HepG2 (cell line): ENCODE measurements at regions not wholly inside any gene's neighbourhood (a gene's known extent, or its start where the extent isn't known, plus 50 kb on each side); places are given as distances from the start of the nearest gene placed in this dataset.

Experiments
- ATAC-seq: fragments of 200-7000 bp; cut with Tn5 transposase; 3 replicates; pipeline ENCODE4 v1.9.1; 2020; ENCODE audit warnings: mild to moderate bottlenecking, moderate library complexity
- BruUV-seq: library from RNA; stranded (reverse); fragments of 400-500 nt; replicated peaks from 2 replicates; lab custom pipeline; 2021; lab: Mats Ljungman, UMichigan
- CTCF ChIA-PET: fragments of 300-600 bp; formaldehyde crosslinking; extraction: SDS; loops from one replicate; lab custom pipeline; 2021; ENCODE audit warnings: low total read pairs, inconsistent platforms, low intra/inter-chr PET ratio; lab: Yijun Ruan, JAX
- POLR2A ChIA-PET: fragments of 350-600 bp; sonication (Branson Sonifier 250); formaldehyde crosslinking; loops from one replicate; lab custom pipeline; 2020; ENCODE audit warnings: antibody characterized with exemption, inconsistent platforms; lab: Yijun Ruan, JAX
- DNase-seq: peaks from one replicate; pipeline ENCODE4 v3.0.0-alpha.2; 2015; ENCODE audit warnings: low spot score
- FAIRE-seq: peaks from 3 replicates; lab custom pipeline; 2011; peaks lifted over from hg19 to GRCh38; lab: Jason Lieb, UNC
- H2AFZ ChIP-seq: one replicate; pipeline ENCODE4 v1.6.1; 2011; ENCODE audit warnings: low read length, inconsistent platforms
- H3K27ac ChIP-seq: fragments of 300-600 bp; 3 replicates; pipeline ENCODE4 v1.8.0; 2011; ENCODE audit warnings: mixed run types, mild to moderate bottlenecking, mixed read lengths, low read length, inconsistent platforms; ENCODE audit not compliant: insufficient read depth; ENCODE audit errors: extremely low read length
- H3K27me3 ChIP-seq, 2 experiments: fragments of 200-600 bp in 1 of 2; 2 replicates in 1 of 2; 3 replicates in 1 of 2; pipeline versions ENCODE4 v1.6.0 to v1.8.0; 2011; ENCODE audit warnings: low read length in 2 of 2, mild to moderate bottlenecking in 2 of 2, moderate library complexity in 2 of 2, inconsistent platforms in 1 of 2; ENCODE audit not compliant: insufficient read depth in 2 of 2, control insufficient read depth in 1 of 2
- H3K36me3 ChIP-seq, 2 experiments: fragments of 200-600 bp in 1 of 2; replicated peaks in 1 of 2; 2 replicates in 1 of 2; 3 replicates in 1 of 2; pipeline versions ENCODE4 v1.5.1 to v1.8.0; 2011; ENCODE audit warnings: low read length in 2 of 2, inconsistent platforms in 1 of 2; ENCODE audit not compliant: insufficient read depth in 2 of 2, control insufficient read depth in 1 of 2
- H3K4me1 ChIP-seq: 2 replicates; pipeline ENCODE4 v1.5.1; 2012; ENCODE audit warnings: low read length, inconsistent platforms; ENCODE audit not compliant: insufficient read depth
- H3K4me2 ChIP-seq: 2 replicates; pipeline ENCODE4 v1.6.0; 2011; ENCODE audit warnings: low read depth, low read length, inconsistent platforms
- H3K4me3 ChIP-seq, 3 experiments: fragments of 200-600 bp in 1 of 3; sonication (generic), shearing (Covaris generic) in 1 of 3; replicated peaks in 1 of 3; 2 replicates each; pipeline ENCODE4 v1.5.1; 2011 to 2016; ENCODE audit warnings: low read length in 3 of 3, inconsistent platforms in 2 of 3, low read depth in 2 of 3, mild to moderate bottlenecking in 2 of 3, control low read depth in 1 of 3, mixed read lengths in 1 of 3; ENCODE audit not compliant: insufficient read depth in 1 of 3
- H3K79me2 ChIP-seq: one replicate; pipeline ENCODE4 v1.6.1; 2011; ENCODE audit warnings: low read length, inconsistent platforms; ENCODE audit not compliant: insufficient read depth
- H3K9ac ChIP-seq: 2 replicates; pipeline ENCODE4 v1.6.0; 2011; ENCODE audit warnings: mild to moderate bottlenecking, low read depth, low read length, inconsistent platforms; ENCODE audit not compliant: insufficient read depth
- H3K9me3 ChIP-seq: 2 replicates; pipeline ENCODE4 v1.5.1; 2012; ENCODE audit warnings: mild to moderate bottlenecking, low read length
- H4K20me1 ChIP-seq: 2 replicates; pipeline ENCODE4 v1.6.0; 2011; ENCODE audit warnings: inconsistent platforms, mild to moderate bottlenecking, low read length, moderate library complexity; ENCODE audit not compliant: insufficient read depth
- CCAR2 ChIP-seq: fragments of 200-400 bp; formaldehyde crosslinking; optimal IDR thresholded peaks from 2 replicates; pipeline ENCODE3; 2018; ENCODE audit warnings: low read depth, mild to moderate bottlenecking, low read length, moderate library complexity
- FOXO1 ChIP-seq: sonication (generic); formaldehyde crosslinking; IDR thresholded peaks from 2 replicates; pipeline ENCODE4 v1.4.0; 2020; ENCODE audit warnings: missing genetic modification reagents
- GATA4 ChIP-seq: sonication (generic); IDR thresholded peaks from 2 replicates; pipeline ENCODE4 v1.6.1; 2016; ENCODE audit warnings: antibody characterized with exemption, low read depth, borderline replicate concordance
- MNT ChIP-seq: fragments of 450-650 bp; IDR thresholded peaks from 2 replicates; pipeline ENCODE4 v1.6.1; 2016
- NR1H2 ChIP-seq: sonication (generic); formaldehyde crosslinking; IDR thresholded peaks from 2 replicates; pipeline ENCODE4 v1.8.1; 2022; ENCODE audit warnings: low read depth, missing genetic modification reagents, borderline replicate concordance
- PLRG1 ChIP-seq: fragments of 450-650 bp; conservative IDR thresholded peaks from 2 replicates; pipeline ENCODE4 v1.6.1; 2016
- RARG ChIP-seq: sonication (generic); formaldehyde crosslinking; IDR thresholded peaks from 2 replicates; pipeline ENCODE4 v1.4.0; 2020; ENCODE audit warnings: low read depth, mild to moderate bottlenecking, missing genetic modification reagents
- RELA ChIP-seq: sonication (generic); formaldehyde crosslinking; IDR thresholded peaks from 2 replicates; pipeline ENCODE4 v1.4.0; 2020; ENCODE audit warnings: missing genetic modification reagents
- SALL1 ChIP-seq: sonication (generic); formaldehyde crosslinking; IDR thresholded peaks from 2 replicates; pipeline ENCODE4 v1.8.0; 2022; ENCODE audit warnings: mild to moderate bottlenecking, missing genetic modification reagents
- SALL2 ChIP-seq: sonication (generic); formaldehyde crosslinking; IDR thresholded peaks from 2 replicates; pipeline ENCODE4 v1.8.1; 2023; ENCODE audit warnings: mild to moderate bottlenecking, missing genetic modification reagents, inconsistent platforms
- SP2 ChIP-seq: sonication (generic); formaldehyde crosslinking; IDR thresholded peaks from 2 replicates; pipeline ENCODE4 v1.5.1; 2020; ENCODE audit warnings: mild to moderate bottlenecking, missing genetic modification reagents
- ZBTB7B ChIP-seq: sonication (generic); formaldehyde crosslinking; IDR thresholded peaks from 2 replicates; pipeline ENCODE4 v1.4.0; 2020; ENCODE audit warnings: missing genetic modification reagents
- ZNF569 ChIP-seq: sonication (generic); formaldehyde crosslinking; IDR thresholded peaks from 2 replicates; pipeline ENCODE4 v1.5.0; 2020; ENCODE audit warnings: mild to moderate bottlenecking, missing genetic modification reagents, moderate library complexity, borderline replicate concordance
- ZSCAN5A ChIP-seq: sonication (generic); formaldehyde crosslinking; IDR thresholded peaks from 2 replicates; pipeline ENCODE4 v1.8.0; 2022; ENCODE audit warnings: mild to moderate bottlenecking, missing genetic modification reagents, borderline replicate concordance
- WGBS: methylation state at CpG from one replicate; pipeline ENCODE4 v1.1.6; 2017; ENCODE audit warnings: low lambda C conversion rate; 5-methylcytosine and 5-hydroxymethylcytosine counted together
- in situ Hi-C: cut with HindIII; loops from 2 replicates; pipeline ENCODE4 v1.10.0; 2017; ENCODE audit warnings: low pct_unique_long_range_greater_than_20kb; ENCODE audit not compliant: extremely low pct_ligation_motif_present
- intact Hi-C: fragments of 100-400 bp; cut with micrococcal nuclease; formaldehyde crosslinking; loops from one replicate; pipeline ENCODE4 v1.10.0; 2022; ENCODE audit not compliant: unreplicated experiment
- TF ChIP-seq, protein P1 (sequence below): IDR thresholded peaks from 2 replicates; pipeline ENCODE4 v1.6.1; 2016; ENCODE audit warnings: mild to moderate bottlenecking
- TF ChIP-seq, protein P2 (sequence below): sonication (generic); formaldehyde crosslinking; IDR thresholded peaks from 2 replicates; pipeline ENCODE4 v1.9.0; 2022; ENCODE audit warnings: low read depth, missing genetic modification reagents
- TF ChIP-seq, protein P3 (sequence below): sonication (generic); formaldehyde crosslinking; IDR thresholded peaks from 2 replicates; pipeline ENCODE4 v1.4.0; 2020; ENCODE audit warnings: missing genetic modification reagents

DNA sequence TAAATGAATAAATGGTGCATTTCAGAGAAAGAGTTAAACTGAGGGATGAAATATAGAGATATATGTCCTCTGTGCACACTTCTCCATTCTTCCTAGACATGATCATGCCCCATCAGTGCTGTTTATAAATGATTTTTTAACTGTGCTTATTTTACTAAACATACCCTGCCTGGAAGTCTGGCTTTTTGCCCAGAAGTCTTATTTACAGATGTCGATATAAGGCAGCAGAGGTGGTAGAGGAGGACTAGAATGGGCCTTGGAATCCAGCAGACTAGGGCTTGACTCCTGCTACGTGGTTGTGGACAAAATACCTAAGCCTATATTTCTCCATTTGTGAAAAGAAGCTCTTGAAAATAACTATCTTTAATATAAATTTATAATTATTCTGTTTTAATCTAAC lies 355.5 kb downstream of the RAD51AP2 start (continued):
- TF ChIP-seq, protein P1, sequence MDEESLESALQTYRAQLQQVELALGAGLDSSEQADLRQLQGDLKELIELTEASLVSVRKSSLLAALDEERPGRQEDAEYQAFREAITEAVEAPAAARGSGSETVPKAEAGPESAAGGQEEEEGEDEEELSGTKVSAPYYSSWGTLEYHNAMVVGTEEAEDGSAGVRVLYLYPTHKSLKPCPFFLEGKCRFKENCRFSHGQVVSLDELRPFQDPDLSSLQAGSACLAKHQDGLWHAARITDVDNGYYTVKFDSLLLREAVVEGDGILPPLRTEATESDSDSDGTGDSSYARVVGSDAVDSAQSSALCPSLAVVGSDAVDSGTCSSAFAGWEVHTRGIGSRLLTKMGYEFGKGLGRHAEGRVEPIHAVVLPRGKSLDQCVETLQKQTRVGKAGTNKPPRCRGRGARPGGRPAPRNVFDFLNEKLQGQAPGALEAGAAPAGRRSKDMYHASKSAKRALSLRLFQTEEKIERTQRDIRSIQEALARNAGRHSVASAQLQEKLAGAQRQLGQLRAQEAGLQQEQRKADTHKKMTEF (CRISPR knock-in tag), result no peak
- TF ChIP-seq MNT (no peak), SALL2 (CRISPR knock-in tag) (no peak), GATA4 (no peak), ZNF569 (no peak)
- TF ChIP-seq, all 625 proteins: peak for 0

DNA sequence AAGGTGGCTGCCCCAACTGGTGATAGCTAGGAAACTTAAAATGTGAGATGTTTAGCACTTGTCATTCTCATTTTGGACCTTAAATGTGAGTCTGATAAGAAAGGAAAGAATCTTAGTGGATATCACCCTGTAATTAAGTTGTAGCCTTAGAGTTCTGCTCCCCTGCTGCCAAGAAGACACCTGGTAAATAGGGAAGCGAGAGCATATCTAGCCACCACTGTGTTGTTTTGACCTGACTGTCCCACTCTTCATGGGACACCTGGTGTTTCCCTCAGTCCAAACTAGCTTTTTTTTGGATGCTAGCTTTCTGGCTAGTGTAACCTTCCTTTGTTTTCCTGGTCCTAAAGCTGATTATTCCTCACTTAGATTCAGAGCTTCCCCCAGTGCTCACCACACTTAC lies 357.6 kb downstream of the RAD51AP2 start:
- TF ChIP-seq ZSCAN5A (CRISPR knock-in tag) (no peak), RELA (CRISPR knock-in tag) (no peak), SP2 (CRISPR knock-in tag) (no peak), PLRG1 (no peak), NR1H2 (CRISPR knock-in tag) (no peak), ZBTB7B (CRISPR knock-in tag) (no peak), FOXO1 (CRISPR knock-in tag) (no peak), RARG (no peak), SALL1 (CRISPR knock-in tag) (no peak), CCAR2 (no peak)
- TF ChIP-seq, protein P2, sequence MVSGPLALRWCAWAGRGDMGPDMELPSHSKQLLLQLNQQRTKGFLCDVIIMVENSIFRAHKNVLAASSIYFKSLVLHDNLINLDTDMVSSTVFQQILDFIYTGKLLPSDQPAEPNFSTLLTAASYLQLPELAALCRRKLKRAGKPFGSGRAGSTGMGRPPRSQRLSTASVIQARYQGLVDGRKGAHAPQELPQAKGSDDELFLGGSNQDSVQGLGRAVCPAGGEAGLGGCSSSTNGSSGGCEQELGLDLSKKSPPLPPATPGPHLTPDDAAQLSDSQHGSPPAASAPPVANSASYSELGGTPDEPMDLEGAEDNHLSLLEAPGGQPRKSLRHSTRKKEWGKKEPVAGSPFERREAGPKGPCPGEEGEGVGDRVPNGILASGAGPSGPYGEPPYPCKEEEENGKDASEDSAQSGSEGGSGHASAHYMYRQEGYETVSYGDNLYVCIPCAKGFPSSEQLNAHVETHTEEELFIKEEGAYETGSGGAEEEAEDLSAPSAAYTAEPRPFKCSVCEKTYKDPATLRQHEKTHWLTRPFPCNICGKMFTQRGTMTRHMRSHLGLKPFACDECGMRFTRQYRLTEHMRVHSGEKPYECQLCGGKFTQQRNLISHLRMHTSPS (CRISPR knock-in tag), result no peak
- TF ChIP-seq, protein P3, sequence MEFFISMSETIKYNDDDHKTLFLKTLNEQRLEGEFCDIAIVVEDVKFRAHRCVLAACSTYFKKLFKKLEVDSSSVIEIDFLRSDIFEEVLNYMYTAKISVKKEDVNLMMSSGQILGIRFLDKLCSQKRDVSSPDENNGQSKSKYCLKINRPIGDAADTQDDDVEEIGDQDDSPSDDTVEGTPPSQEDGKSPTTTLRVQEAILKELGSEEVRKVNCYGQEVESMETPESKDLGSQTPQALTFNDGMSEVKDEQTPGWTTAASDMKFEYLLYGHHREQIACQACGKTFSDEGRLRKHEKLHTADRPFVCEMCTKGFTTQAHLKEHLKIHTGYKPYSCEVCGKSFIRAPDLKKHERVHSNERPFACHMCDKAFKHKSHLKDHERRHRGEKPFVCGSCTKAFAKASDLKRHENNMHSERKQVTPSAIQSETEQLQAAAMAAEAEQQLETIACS, result no peak
- WGBS, result 0% methylated on average over 1 of the region's 1 CpG
- Histone ChIP-seq H2AFZ (no peak overlapping the region), H3K79me2 (no peaks in the 10 kb centered on the region), H3K27ac (no peak overlapping the region), H3K27me3 (no peaks in the 10 kb centered on the region), H3K4me2 (no peak overlapping the region), H3K36me3 (no peaks in the 10 kb centered on the region), H3K4me3 (no peak overlapping the region), H4K20me1 (no peaks in the 10 kb centered on the region), H3K9ac (no peak overlapping the region), H3K9me3 (no peaks in the 10 kb centered on the region), H3K4me1 (no peaks in the 10 kb centered on the region)
- intact Hi-C loops, result no loop called here
- no peak for FAIRE-seq
- DNase-seq, result no peak
- BruUV-seq, result no TSS peak
- in situ Hi-C loops, result no loop called here
- ChIA-PET CTCF (no interaction called here), POLR2A (no interaction called here)
- ATAC-seq, result no peak
